WI38 (cell line): ENCODE measurements at regions not wholly inside any gene's neighbourhood (a gene's known extent, or its start where the extent isn't known, plus 50 kb on each side); places are given as distances from the start of the nearest gene placed in this dataset.

Source experiments
- H3K4me3 ChIP-seq: 2 replicates; pipeline ENCODE4 v1.5.1; 2011; ENCODE audit warnings: low read depth, mild to moderate bottlenecking, control low read depth, low read length
- CTCF ChIP-seq: IDR thresholded peaks from 2 replicates; pipeline ENCODE4 v1.5.1; 2012; ENCODE audit warnings: low read depth, mild to moderate bottlenecking, control low read depth, low read length

- no peak for TF ChIP-seq CTCF
- no peak overlapping the region for H3K4me3 ChIP-seq
Measured at GRCh38 chr10:83289373-83289772, 849.9 kb upstream of the GHITM start.

- no peak overlapping the region for H3K4me3 ChIP-seq
- no peak for TF ChIP-seq CTCF
Measured at GRCh38 chr10:83289948-83290347, 849.4 kb upstream of the GHITM start.

- TF ChIP-seq CTCF = no peak
- H3K4me3 ChIP-seq = no peak overlapping the region
Measured at GRCh38 chr10:83301732-83302131, 837.6 kb upstream of the GHITM start.

GRCh38 chr10:83302623-83303022, 836.7 kb upstream of the GHITM start:
- no peak for TF ChIP-seq CTCF
- H3K4me3 ChIP-seq = no peak overlapping the region

GRCh38 chr10:83310688-83311087, 828.6 kb upstream of the GHITM start:
- no peak overlapping the region for H3K4me3 ChIP-seq
- no peak for TF ChIP-seq CTCF

GRCh38 chr10:83312570-83312969, 826.7 kb upstream of the GHITM start:
- no peak for TF ChIP-seq CTCF
- H3K4me3 ChIP-seq = no peak overlapping the region

GRCh38 chr10:83332690-83333089, 806.6 kb upstream of the GHITM start:
- H3K4me3 ChIP-seq = no peak overlapping the region
- no peak for TF ChIP-seq CTCF
